SH-SY5Y (cell line): ENCODE measurements at regions not wholly inside any gene's neighbourhood (a gene's known extent, or its start where the extent isn't known, plus 50 kb on each side); places are given as distances from the start of the nearest gene placed in this dataset.

ENCODE experiments used
- GATA2 ChIP-seq: IDR thresholded peaks from 2 replicates; pipeline ENCODE4 v1.6.1; 2011; ENCODE audit warnings: mild to moderate bottlenecking, low read depth, low read length
- GATA3 ChIP-seq: IDR thresholded peaks from 2 replicates; pipeline ENCODE4 v1.6.1; 2011; ENCODE audit warnings: low read depth, mild to moderate bottlenecking, low read length, moderate library complexity

DNA sequence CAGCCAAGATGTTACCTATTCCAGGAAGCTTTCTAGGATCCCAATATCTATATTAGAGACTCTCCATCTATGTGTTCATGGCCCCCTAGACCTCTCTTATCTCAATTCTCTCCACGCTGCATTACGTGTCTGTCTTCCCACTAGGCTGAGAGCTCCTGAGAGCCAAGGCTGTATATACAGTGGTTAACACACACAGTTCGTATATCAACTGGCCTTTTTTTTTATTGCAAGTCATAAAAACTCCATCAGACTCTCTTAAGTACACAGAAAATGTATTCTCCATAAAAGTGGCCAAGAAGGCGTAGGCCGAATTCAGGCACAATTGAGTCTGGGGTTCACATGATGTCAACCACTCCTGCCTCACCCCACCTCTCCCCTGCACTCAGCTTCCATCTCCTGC is 115.9 kb downstream of the TRIM29 start:
- TF ChIP-seq GATA2 (no peak), GATA3 (no peak)
